Natural killer cell (primary cell): ENCODE measurements at regions not wholly inside any gene's neighbourhood (a gene's known extent, or its start where the extent isn't known, plus 50 kb on each side); places are given as distances from the start of the nearest gene placed in this dataset.

Source experiments
- ATAC-seq, 3 donors: fragments of 150-1000 bp in 2 of 3; fragments of 200-7000 bp in 1 of 3; cut with Tn5 transposase; 1 replicate in 1 of 3; 2 replicates in 2 of 3; pipeline ENCODE4 v1.10.0; 2021; ENCODE audit warnings: mild to moderate bottlenecking in 2 of 3, moderate library complexity in 2 of 3
- DNase-seq, 2 donors: peaks; one replicate each; pipeline versions ENCODE4 v3.0.0 to v3.0.0-alpha.2; 2013 to 2021; ENCODE audit warnings: mixed read lengths in 1 of 2
- H3K27ac ChIP-seq: one replicate; pipeline ENCODE4 v1.5.1; 2013; ENCODE audit warnings: mild to moderate bottlenecking, low read length
- H3K27me3 ChIP-seq: one replicate; pipeline ENCODE4 v1.6.1; 2013; ENCODE audit warnings: low read length; ENCODE audit not compliant: control insufficient read depth, insufficient read depth
- H3K36me3 ChIP-seq: one replicate; pipeline ENCODE4 v1.6.1; 2013; ENCODE audit warnings: low read length; ENCODE audit not compliant: control insufficient read depth, insufficient read depth
- H3K4me1 ChIP-seq: one replicate; pipeline ENCODE4 v1.6.1; 2013; ENCODE audit warnings: low read length; ENCODE audit not compliant: control insufficient read depth, insufficient read depth
- H3K4me3 ChIP-seq: one replicate; pipeline ENCODE4 v1.5.1; 2013; ENCODE audit warnings: low read length
- H3K9me3 ChIP-seq: one replicate; pipeline ENCODE4 v1.6.1; 2013; ENCODE audit warnings: low read length; ENCODE audit not compliant: control insufficient read depth, insufficient read depth
- H3K27ac Mint-ChIP-seq, 2 donors: one replicate each; pipeline ENCODE4 v1.8.0; 2022; ENCODE audit warnings: mild to moderate bottlenecking in 2 of 2, mixed read lengths in 2 of 2, moderate library complexity in 1 of 2
- H3K27me3 Mint-ChIP-seq, 2 donors: one replicate each; pipeline ENCODE4 v1.8.0; 2022; ENCODE audit warnings: low read depth in 2 of 2, mixed read lengths in 2 of 2
- H3K36me3 Mint-ChIP-seq: one replicate; pipeline ENCODE4 v1.8.0; 2022; ENCODE audit warnings: mixed read lengths
- H3K4me1 Mint-ChIP-seq, 2 donors: one replicate each; pipeline ENCODE4 v1.8.0; 2022; ENCODE audit warnings: mixed read lengths in 2 of 2
- H3K4me3 Mint-ChIP-seq: one replicate; pipeline ENCODE4 v1.8.0; 2022; ENCODE audit warnings: mild to moderate bottlenecking, moderate library complexity, mixed read lengths
- H3K9me3 Mint-ChIP-seq, 2 donors: one replicate each; pipeline ENCODE4 v1.8.0; 2022; ENCODE audit warnings: mixed read lengths in 2 of 2
- WGBS: methylation state at CpG from one replicate; pipeline ENCODE4 v1.1.7; 2013; ENCODE audit warnings: missing lambda C conversion rate; ENCODE audit not compliant: insufficient coverage; 5-methylcytosine and 5-hydroxymethylcytosine counted together
- intact Hi-C: fragments of 100-400 bp; cut with micrococcal nuclease; formaldehyde crosslinking; loops from one replicate; pipeline ENCODE4 v1.14.2; 2022
- TF ChIP-seq, protein P1 (sequence below): fragments of 200-600 bp; IDR thresholded peaks from one replicate; pipeline ENCODE4 v1.8.0; 2022; ENCODE audit warnings: antibody characterized with exemption

DNA sequence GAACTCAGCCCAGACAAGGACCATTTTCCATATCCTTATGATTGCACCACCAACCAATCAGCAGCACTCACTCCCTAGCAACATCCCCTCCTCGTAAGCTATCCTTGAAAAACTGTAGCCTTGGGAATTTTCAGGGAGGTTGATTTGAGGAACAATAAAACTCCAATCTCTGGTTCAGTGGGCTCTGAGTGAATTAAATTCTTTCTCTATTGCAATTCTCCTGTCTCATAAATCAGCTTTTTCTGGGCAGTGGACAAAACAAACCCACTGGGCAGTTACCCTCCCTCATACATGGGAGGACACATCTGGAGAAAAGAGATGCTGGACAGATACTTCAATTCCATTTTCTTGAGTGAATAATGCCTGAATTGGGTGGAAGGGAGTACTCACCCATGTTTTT is 115.4 kb upstream of the STXBP5 start:
- WGBS, result no CpG with 5 or more reads among the region's 1 CpG
- Histone ChIP-seq H3K27ac (no peak overlapping the region), H3K36me3 (no peaks in the 10 kb centered on the region), H3K4me1 (no peaks in the 10 kb centered on the region), H3K27me3 (no peaks in the 10 kb centered on the region), H3K4me3 (no peak overlapping the region), H3K9me3 (peaks cover 5% of the 10 kb centered on the region)
- Mint-ChIP-seq H3K36me3 (no peaks in the 10 kb centered on the region), H3K27ac (no peak overlapping the region), H3K9me3 (peaks cover 0 to 2% of the 10 kb centered on the region in 2 donors), H3K4me1 (no peaks in the 10 kb centered on the region), H3K27me3 (no peaks in the 10 kb centered on the region), H3K4me3 (no peak overlapping the region)
- TF ChIP-seq, protein P1, sequence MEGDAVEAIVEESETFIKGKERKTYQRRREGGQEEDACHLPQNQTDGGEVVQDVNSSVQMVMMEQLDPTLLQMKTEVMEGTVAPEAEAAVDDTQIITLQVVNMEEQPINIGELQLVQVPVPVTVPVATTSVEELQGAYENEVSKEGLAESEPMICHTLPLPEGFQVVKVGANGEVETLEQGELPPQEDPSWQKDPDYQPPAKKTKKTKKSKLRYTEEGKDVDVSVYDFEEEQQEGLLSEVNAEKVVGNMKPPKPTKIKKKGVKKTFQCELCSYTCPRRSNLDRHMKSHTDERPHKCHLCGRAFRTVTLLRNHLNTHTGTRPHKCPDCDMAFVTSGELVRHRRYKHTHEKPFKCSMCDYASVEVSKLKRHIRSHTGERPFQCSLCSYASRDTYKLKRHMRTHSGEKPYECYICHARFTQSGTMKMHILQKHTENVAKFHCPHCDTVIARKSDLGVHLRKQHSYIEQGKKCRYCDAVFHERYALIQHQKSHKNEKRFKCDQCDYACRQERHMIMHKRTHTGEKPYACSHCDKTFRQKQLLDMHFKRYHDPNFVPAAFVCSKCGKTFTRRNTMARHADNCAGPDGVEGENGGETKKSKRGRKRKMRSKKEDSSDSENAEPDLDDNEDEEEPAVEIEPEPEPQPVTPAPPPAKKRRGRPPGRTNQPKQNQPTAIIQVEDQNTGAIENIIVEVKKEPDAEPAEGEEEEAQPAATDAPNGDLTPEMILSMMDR, result no peak
- DNase-seq, result no peak
- no peak for ATAC-seq
- intact Hi-C loops, result no loop called here

DNA sequence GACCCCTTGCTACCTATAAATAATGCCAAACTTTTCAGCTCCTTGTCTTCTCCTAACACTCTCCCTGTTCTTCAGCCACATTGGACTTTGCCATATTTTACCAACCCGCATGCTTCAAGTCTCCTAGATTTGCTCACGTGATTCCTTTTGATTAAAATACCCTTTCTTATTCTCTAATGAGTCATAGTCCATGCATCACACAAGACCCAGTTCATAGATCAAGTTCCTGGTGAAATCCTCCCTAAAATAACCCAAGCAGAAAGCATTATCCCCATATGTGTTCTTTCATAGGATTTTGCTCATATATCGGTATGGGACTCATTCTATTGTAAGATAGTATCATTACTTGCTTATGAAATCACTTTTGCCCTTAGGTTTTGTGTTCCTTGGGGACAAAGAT is 108.9 kb upstream of the STXBP5 start:
- Mint-ChIP-seq H3K27ac (no peak overlapping the region), H3K4me3 (no peak overlapping the region), H3K36me3 (no peaks in the 10 kb centered on the region), H3K9me3 (peaks cover 0 to 3% of the 10 kb centered on the region in 2 donors), H3K27me3 (no peaks in the 10 kb centered on the region), H3K4me1 (no peaks in the 10 kb centered on the region)
- intact Hi-C loops, result no loop called here
- no peak for ATAC-seq
- TF ChIP-seq, protein P1, result no peak
- DNase-seq, result no peak
- no peaks in the 10 kb centered on the region for H3K9me3 ChIP-seq
- WGBS, result 98% methylated on average over 2 of the region's 3 CpGs
- no peaks in the 10 kb centered on the region for H3K27me3 ChIP-seq
- H3K36me3 ChIP-seq, result no peaks in the 10 kb centered on the region
- no peak overlapping the region for H3K4me3 ChIP-seq
- H3K27ac ChIP-seq, result no peak overlapping the region
- no peaks in the 10 kb centered on the region for H3K4me1 ChIP-seq

DNA sequence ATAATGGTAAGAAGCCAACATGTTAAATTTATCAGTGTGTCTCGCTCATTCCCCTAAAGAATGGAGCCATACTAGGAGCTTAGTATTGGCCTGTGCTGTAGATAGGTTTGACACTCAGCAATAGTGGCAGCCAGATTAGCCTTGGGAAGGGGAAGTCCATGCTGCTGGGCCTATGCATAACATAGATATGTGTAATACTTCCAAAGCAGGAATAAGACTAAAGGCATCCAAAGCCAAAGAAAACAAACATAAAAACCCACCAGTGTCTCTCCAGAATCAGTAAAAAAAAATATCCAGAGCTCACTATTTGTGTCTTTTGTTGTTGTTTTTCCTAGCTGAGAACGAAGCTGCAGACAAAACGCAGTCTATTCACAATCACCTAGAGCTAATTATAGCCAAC is 104.2 kb upstream of the STXBP5 start:
- Mint-ChIP-seq H3K9me3 (peaks cover 2 to 3% of the 10 kb centered on the region in 2 donors), H3K27me3 (no peaks in the 10 kb centered on the region), H3K27ac (no peak overlapping the region), H3K4me1 (no peaks in the 10 kb centered on the region), H3K36me3 (no peaks in the 10 kb centered on the region), H3K4me3 (no peak overlapping the region)
- intact Hi-C loops, result no loop called here
- H3K27me3 ChIP-seq, result no peaks in the 10 kb centered on the region
- no peak overlapping the region for H3K4me3 ChIP-seq
- no peak overlapping the region for H3K27ac ChIP-seq
- no peak for DNase-seq
- no peaks in the 10 kb centered on the region for H3K9me3 ChIP-seq
- no peaks in the 10 kb centered on the region for H3K4me1 ChIP-seq
- no peaks in the 10 kb centered on the region for H3K36me3 ChIP-seq
- no peak for ATAC-seq
- TF ChIP-seq, protein P1, result no peak
- WGBS, result 100% methylated on average over 1 of the region's 3 CpGs

DNA sequence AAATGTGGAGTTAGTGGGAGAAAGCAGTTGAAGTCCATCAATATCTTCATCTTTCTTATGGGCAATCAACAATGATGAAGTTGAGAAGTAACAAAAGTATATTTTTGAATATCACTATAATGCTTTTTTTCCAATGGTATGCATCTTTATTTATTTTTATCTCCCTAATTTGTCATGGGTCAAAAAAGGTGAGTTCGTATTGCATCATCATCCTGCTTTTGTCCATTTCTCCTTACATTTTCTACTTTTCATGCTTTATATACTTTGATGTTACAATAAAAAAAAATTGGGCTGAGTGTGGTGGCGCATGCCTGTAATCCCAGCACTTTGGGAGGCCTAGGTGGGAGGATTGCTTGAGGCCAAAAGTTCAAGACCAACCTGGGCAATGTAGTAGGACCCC is 101.2 kb upstream of the STXBP5 start:
- peaks cover 0 to 3% of the 10 kb centered on the region in 2 donors for H3K9me3 Mint-ChIP-seq

More for the DNA sequence above, 101.2 kb upstream of the STXBP5 start:
- intact Hi-C loops, result no loop called here
- no peaks in the 10 kb centered on the region for H3K27me3 ChIP-seq
- H3K4me3 Mint-ChIP-seq, result no peak overlapping the region
- H3K4me1 ChIP-seq, result no peaks in the 10 kb centered on the region
- 100% methylated on average over 1 of the region's 2 CpGs for WGBS
- DNase-seq (no peak), ATAC-seq (no peak)
- H3K27ac ChIP-seq, result no peak overlapping the region
- no peaks in the 10 kb centered on the region for H3K9me3 ChIP-seq
- H3K36me3 Mint-ChIP-seq, result no peaks in the 10 kb centered on the region
- no peaks in the 10 kb centered on the region for H3K27me3 Mint-ChIP-seq
- H3K4me3 ChIP-seq, result no peak overlapping the region
- H3K36me3 ChIP-seq, result no peaks in the 10 kb centered on the region
- TF ChIP-seq, protein P1, result no peak
- H3K4me1 Mint-ChIP-seq, result no peaks in the 10 kb centered on the region
- no peak overlapping the region for H3K27ac Mint-ChIP-seq
